ENCODE measurements at regions not wholly inside any gene's neighbourhood (a gene's known extent, or its start where the extent isn't known, plus 50 kb on each side); places are given as distances from the start of the nearest gene placed in this dataset.
"Not testable (repeated sequence)": the region's sequence is repeated elsewhere in the genome, so short reads cannot be mapped to it uniquely, and the experiment has no call there.

GRCh38 chr13:21304256-21304655, 127.8 kb downstream of the MRPL57 start:
- ChIA-PET POLR2A (no interaction called here), CTCF (no interaction called here)
- no peak for TF ChIP-seq NFRKB (IDR thresholded peaks at IDR 0.05)
- TF ChIP-seq CTBP1 (IDR thresholded peaks at IDR 0.05; ENCODE audit: borderline replicate concordance) = no peak
- no peak for TF ChIP-seq BHLHE40 (IDR thresholded peaks at IDR 0.05; ENCODE audit: borderline replicate concordance)
- no peak for TF ChIP-seq L3MBTL2 (conservative IDR thresholded peaks at IDR 0.05)
- no peak for TF ChIP-seq SP1 (IDR thresholded peaks at IDR 0.05)
- TF ChIP-seq FOXA1 (IDR thresholded peaks at IDR 0.05) = no peak
- TF ChIP-seq ELF4 (IDR thresholded peaks at IDR 0.05) = no peak
- no peak for TF ChIP-seq LEF1 (IDR thresholded peaks at IDR 0.05; ENCODE audit: borderline replicate concordance)
- no peak for TF ChIP-seq FOXM1 (IDR thresholded peaks at IDR 0.05; ENCODE audit: borderline replicate concordance)
- TF ChIP-seq TARDBP (IDR thresholded peaks at IDR 0.05) = no peak
- TF ChIP-seq PKNOX1 (IDR thresholded peaks at IDR 0.05) = no peak
- TF ChIP-seq HDGF (IDR thresholded peaks at IDR 0.05; ENCODE audit: borderline replicate concordance) = no peak
- TF ChIP-seq ARNT (IDR thresholded peaks at IDR 0.05) = no peak
- no peak for TF ChIP-seq ZNF384 (IDR thresholded peaks at IDR 0.05)
- no peak for DNase-seq (ENCODE audit: extremely low spot score)

DNA sequence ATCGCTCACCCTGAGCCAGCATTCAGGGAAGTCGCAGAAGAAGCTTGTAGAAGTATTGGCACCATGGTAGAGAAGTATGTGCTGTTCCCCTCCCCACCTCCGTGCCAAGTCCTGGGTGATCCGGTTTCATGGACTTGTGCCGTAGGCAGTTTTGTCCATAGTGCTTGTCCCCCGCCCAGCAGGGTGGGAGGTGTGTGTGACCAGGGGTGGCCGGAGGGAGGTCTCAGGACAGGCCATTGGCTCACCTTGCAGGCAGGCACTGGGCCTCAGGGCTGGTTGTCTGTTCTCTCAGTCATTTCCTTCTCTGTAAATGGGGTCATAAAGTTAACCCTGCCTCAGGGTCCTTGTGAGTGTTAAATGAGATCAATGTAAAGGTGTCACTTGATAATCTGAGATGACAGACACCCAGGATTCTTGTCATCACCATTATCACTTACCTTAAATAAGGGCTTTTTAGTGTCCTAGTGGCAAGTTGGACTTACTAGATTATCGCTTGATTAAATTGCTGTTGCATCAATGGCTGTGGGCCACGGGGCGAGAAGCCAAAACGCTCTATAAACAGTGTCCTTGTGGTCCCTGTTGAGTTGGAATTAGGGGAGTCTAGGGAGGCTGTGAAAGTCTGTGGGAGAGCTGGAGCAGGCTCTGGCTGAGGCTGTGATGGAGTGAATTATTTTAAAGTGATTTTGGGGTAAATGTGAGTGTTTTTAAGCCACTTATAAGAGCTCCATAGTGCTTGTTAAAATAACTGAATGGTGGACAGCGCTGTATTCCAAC, 130.0 kb downstream of the MRPL57 start:
- POLR2A ChIA-PET; DNase-seq (ENCODE audit: extremely low spot score); CTCF ChIA-PET: not testable (repeated sequence)

- POLR2A ChIA-PET; DNase-seq (ENCODE audit: extremely low spot score); CTCF ChIA-PET: not testable (repeated sequence)
These were observed 130.7 kb downstream of the MRPL57 start for GRCh38 chr13:21307158-21307557.

- ChIA-PET POLR2A (no interaction called here), CTCF (interaction anchor here (0.6 to 1.3 kb wide), 2 partner anchors 12 to 1112 kb away, joined by 3 to 5 read pairs; no protein-coding TSS in a partner anchor)
- no peak for TF ChIP-seq L3MBTL2 (conservative IDR thresholded peaks at IDR 0.05)
- no peak for TF ChIP-seq ARNT (IDR thresholded peaks at IDR 0.05)
- no peak for TF ChIP-seq CTBP1 (IDR thresholded peaks at IDR 0.05; ENCODE audit: borderline replicate concordance)
- TF ChIP-seq NFRKB (IDR thresholded peaks at IDR 0.05) = no peak
- no peak for TF ChIP-seq LEF1 (IDR thresholded peaks at IDR 0.05; ENCODE audit: borderline replicate concordance)
- TF ChIP-seq FOXA1 (IDR thresholded peaks at IDR 0.05) = no peak
- TF ChIP-seq TARDBP (IDR thresholded peaks at IDR 0.05) = no peak
- TF ChIP-seq FOXM1 (IDR thresholded peaks at IDR 0.05; ENCODE audit: borderline replicate concordance) = no peak
- TF ChIP-seq SUZ12 (IDR thresholded peaks at IDR 0.05) = no peak
- TF ChIP-seq SP1 (IDR thresholded peaks at IDR 0.05) = no peak
- no peak for TF ChIP-seq ELF4 (IDR thresholded peaks at IDR 0.05)
- TF ChIP-seq PKNOX1 (IDR thresholded peaks at IDR 0.05) = no peak
- TF ChIP-seq ZNF384 (IDR thresholded peaks at IDR 0.05) = no peak
- TF ChIP-seq FOXK2 (IDR thresholded peaks at IDR 0.05) = no peak
- no peak for TF ChIP-seq BHLHE40 (IDR thresholded peaks at IDR 0.05; ENCODE audit: borderline replicate concordance)
- TF ChIP-seq HDGF (IDR thresholded peaks at IDR 0.05; ENCODE audit: borderline replicate concordance) = no peak
- DNase-seq (ENCODE audit: extremely low spot score) = no peak
These were observed 132.4 kb downstream of the MRPL57 start for GRCh38 chr13:21308906-21309305.

DNA sequence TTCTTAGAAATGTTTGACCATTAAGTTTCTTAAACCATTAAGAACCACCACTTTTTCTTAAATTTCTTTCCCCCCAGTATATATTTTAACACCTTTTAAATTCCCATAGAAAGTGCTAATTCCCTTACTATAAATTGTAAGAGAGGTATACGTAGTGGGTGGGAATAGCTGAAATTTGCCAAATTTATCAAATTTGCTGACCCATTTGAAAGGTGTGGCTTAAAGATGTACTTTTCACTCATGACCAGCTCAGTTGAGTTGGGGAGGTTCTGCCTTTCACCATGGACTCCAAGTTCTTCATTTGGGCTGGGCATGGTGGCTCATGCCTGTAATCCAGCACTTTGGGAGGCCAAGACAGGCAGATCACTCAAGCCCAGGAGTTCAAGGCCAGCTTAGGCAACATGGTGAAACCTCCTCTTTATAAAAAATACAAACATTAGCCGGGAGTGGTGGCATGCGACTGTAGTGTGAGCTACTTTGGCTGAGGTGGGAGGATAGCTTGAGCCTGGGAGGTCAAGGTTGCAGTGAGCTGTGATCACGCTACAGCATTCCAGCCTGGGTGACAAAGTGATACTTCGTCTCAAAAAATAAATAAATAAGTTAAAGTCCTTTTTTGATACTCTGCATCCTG, 133.2 kb downstream of the MRPL57 start:
- TF ChIP-seq L3MBTL2 (conservative IDR thresholded peaks at IDR 0.05) (no peak), FOXK2 (IDR thresholded peaks at IDR 0.05) (no peak)
- ChIA-PET CTCF (interaction anchor here (0.7 to 1.3 kb wide), 2 partner anchors 12 to 16 kb away, joined by 3 to 5 read pairs; no protein-coding TSS in a partner anchor), POLR2A (no interaction called here)
- no peak for DNase-seq (ENCODE audit: extremely low spot score)

DNA sequence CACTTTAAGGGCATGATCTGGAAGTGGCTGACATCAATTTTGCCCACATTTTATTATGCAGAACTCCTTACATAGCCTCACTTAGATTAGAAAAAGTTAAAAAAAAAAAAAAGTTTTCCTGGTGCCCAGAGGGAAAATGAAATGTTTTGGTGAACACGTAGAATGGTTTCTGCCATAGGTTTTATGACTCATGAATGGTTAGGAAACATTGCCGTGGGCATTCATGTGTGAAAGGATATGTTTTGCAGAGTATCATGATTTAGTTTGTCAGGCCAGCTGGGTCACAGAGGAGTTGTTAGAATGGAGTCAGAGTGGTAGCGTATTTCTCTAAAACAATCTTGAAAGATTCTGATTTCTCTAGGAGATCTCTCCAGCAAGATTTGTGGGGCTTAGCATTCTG, 133.8 kb downstream of the MRPL57 start:
- POLR2A ChIA-PET = no interaction called here
- TF ChIP-seq TARDBP (IDR thresholded peaks at IDR 0.05) (no peak), ARNT (IDR thresholded peaks at IDR 0.05) (no peak), PKNOX1 (IDR thresholded peaks at IDR 0.05) (no peak), L3MBTL2 (conservative IDR thresholded peaks at IDR 0.05) (no peak)
- CTCF ChIA-PET = interaction anchor here (0.7 to 1.3 kb wide), 2 partner anchors 13 to 15 kb away, joined by 3 to 5 read pairs; no protein-coding TSS in a partner anchor
- no peak for DNase-seq (ENCODE audit: extremely low spot score)

DNA sequence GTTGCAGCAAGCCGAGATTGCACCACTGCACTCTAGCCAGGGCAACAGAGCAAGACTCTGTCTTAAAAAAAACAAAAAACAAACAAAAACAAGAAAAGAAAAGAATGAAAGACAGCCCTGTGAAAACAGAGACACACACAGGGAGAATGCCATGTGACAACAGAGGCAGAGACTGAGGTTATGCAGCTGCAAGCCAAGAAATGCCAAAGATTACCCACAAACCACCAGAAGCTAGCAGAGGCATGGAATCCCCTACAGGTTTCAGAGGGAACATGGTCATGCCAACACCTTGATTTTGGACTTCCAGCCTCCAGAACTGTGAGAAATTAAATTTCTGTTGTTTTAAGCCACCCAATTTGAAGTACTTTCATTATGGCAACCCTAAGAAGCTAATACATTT, 138.5 kb downstream of the MRPL57 start:
- DNase-seq (ENCODE audit: extremely low spot score); CTCF ChIA-PET; POLR2A ChIA-PET: not testable (repeated sequence)

Measured in HEK293T (cell line).